ENCODE measurements at regions not wholly inside any gene's neighbourhood (a gene's known extent, or its start where the extent isn't known, plus 50 kb on each side); places are given as distances from the start of the nearest gene placed in this dataset.

- TF ChIP-seq, protein P1, sequence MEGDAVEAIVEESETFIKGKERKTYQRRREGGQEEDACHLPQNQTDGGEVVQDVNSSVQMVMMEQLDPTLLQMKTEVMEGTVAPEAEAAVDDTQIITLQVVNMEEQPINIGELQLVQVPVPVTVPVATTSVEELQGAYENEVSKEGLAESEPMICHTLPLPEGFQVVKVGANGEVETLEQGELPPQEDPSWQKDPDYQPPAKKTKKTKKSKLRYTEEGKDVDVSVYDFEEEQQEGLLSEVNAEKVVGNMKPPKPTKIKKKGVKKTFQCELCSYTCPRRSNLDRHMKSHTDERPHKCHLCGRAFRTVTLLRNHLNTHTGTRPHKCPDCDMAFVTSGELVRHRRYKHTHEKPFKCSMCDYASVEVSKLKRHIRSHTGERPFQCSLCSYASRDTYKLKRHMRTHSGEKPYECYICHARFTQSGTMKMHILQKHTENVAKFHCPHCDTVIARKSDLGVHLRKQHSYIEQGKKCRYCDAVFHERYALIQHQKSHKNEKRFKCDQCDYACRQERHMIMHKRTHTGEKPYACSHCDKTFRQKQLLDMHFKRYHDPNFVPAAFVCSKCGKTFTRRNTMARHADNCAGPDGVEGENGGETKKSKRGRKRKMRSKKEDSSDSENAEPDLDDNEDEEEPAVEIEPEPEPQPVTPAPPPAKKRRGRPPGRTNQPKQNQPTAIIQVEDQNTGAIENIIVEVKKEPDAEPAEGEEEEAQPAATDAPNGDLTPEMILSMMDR (IDR thresholded peaks at IDR 0.05; ENCODE audit: low read length): no peak
- no peak for TF ChIP-seq EZH2 (IDR thresholded peaks at IDR 0.05; ENCODE audit: borderline replicate concordance, low read length)
Observed at GRCh38 chr7:85802211-85802610, 615.4 kb upstream of the SEMA3D start.

Measured in OCI-LY1 (cell line).